CD4-positive, alpha-beta T cell (primary cell): ENCODE measurements at regions not wholly inside any gene's neighbourhood (a gene's known extent, or its start where the extent isn't known, plus 50 kb on each side); places are given as distances from the start of the nearest gene placed in this dataset.

ENCODE experiments used
- ATAC-seq: fragments of 200-7000 bp; cut with Tn5 transposase; one replicate; pipeline ENCODE4 v1.10.0; 2022; ENCODE audit warnings: mild to moderate bottlenecking; ENCODE audit not compliant: poor library complexity
- CTCF ChIA-PET: fragments of 350-600 bp; sonication (Branson Sonifier 250); formaldehyde crosslinking; loops from one replicate; lab custom pipeline; 2021; ENCODE audit warnings: antibody characterized with exemption, inconsistent platforms; lab: Charles Lee
- POLR2A ChIA-PET: fragments of 350-600 bp; sonication (Branson Sonifier 250); formaldehyde crosslinking; loops from one replicate; lab custom pipeline; 2021; ENCODE audit warnings: antibody characterized with exemption, inconsistent platforms; lab: Charles Lee
- DNase-seq, 14 experiments: peaks; one replicate each; pipeline ENCODE4 v3.0.0-alpha.2; 2013 to 2020; ENCODE audit warnings: mixed read lengths in 2 of 14
- H3K27ac ChIP-seq, 2 donors: one replicate each; pipeline versions ENCODE4 v1.5.1 to v1.7.0; 2013; ENCODE audit warnings: low read length in 2 of 2, low read depth in 1 of 2, mild to moderate bottlenecking in 1 of 2
- H3K27me3 ChIP-seq, 2 experiments: 1 replicate in 1 of 2; 2 replicates in 1 of 2; pipeline versions ENCODE4 v1.6.1 to v1.7.0; 2013; ENCODE audit warnings: low read length in 2 of 2, control low read depth in 1 of 2, mild to moderate bottlenecking in 1 of 2, moderate library complexity in 1 of 2; ENCODE audit not compliant: insufficient read depth in 2 of 2, control insufficient read depth in 1 of 2
- H3K36me3 ChIP-seq: one replicate; pipeline ENCODE4 v1.6.1; 2013; ENCODE audit warnings: low read length, control low read depth; ENCODE audit not compliant: insufficient read depth
- H3K4me1 ChIP-seq: one replicate; pipeline ENCODE4 v1.6.1; 2013; ENCODE audit warnings: low read length, control low read depth; ENCODE audit not compliant: insufficient read depth
- H3K4me3 ChIP-seq: one replicate; pipeline ENCODE4 v1.5.1; 2013; ENCODE audit warnings: mild to moderate bottlenecking, low read length, moderate library complexity
- H3K9me3 ChIP-seq, 2 experiments: 1 replicate in 1 of 2; 2 replicates in 1 of 2; pipeline versions ENCODE4 v1.6.1 to v1.7.0; 2013; ENCODE audit warnings: low read length in 2 of 2, mild to moderate bottlenecking in 2 of 2, control low read depth in 1 of 2, moderate library complexity in 1 of 2; ENCODE audit not compliant: control insufficient read depth in 1 of 2, insufficient read depth in 1 of 2
- H3K27ac Mint-ChIP-seq: one replicate; pipeline ENCODE4 v1.8.0; 2020; ENCODE audit warnings: mixed read lengths
- H3K27me3 Mint-ChIP-seq: one replicate; pipeline ENCODE4 v1.8.0; 2021; ENCODE audit warnings: mixed read lengths
- H3K36me3 Mint-ChIP-seq: one replicate; pipeline ENCODE4 v1.8.0; 2021; ENCODE audit warnings: low read depth, mixed read lengths
- H3K4me1 Mint-ChIP-seq: one replicate; pipeline ENCODE4 v1.8.0; 2021; ENCODE audit warnings: low read depth, mixed read lengths
- H3K4me3 Mint-ChIP-seq: one replicate; pipeline ENCODE4 v1.8.0; 2020; ENCODE audit warnings: mild to moderate bottlenecking, mixed read lengths
- H3K9me3 Mint-ChIP-seq: one replicate; pipeline ENCODE4 v1.8.0; 2020; ENCODE audit warnings: mixed read lengths
- intact Hi-C, 2 experiments: fragments of 100-400 bp; cut with DNase I in 1 of 2; cut with micrococcal nuclease in 1 of 2; formaldehyde crosslinking; loops; one replicate each; pipeline versions ENCODE4 v1.15.1 to v1.9.0; 2023 to 2025; cut with DNase I, micrococcal nuclease
- TF ChIP-seq, protein P1 (sequence below): fragments of 200-600 bp; IDR thresholded peaks from one replicate; pipeline ENCODE4 v1.8.0; 2022; ENCODE audit warnings: antibody characterized with exemption, mild to moderate bottlenecking

DNA sequence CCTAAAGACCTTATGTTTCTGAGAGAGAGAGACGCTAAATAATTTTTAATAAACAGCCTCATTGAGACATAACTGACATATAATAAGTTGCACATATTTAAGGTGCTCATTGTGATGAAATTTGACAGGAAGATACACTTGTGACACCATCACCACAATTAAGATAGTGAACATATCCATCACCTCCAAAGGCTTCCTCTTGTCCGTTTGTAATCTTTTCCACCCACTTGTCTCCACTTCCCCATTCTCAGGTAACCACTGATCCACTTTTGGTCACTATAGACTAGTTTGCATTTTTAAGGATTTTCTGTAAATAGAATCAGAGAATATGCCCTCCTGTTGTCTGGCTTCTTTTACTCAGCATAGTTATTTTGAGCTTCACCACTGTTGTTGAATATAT, 195.1 kb upstream of the WDR11 start:
- Histone ChIP-seq H3K4me1 (no peaks in the 10 kb centered on the region), H3K9me3 (no peaks in the 10 kb centered on the region), H3K4me3 (no peak overlapping the region), H3K36me3 (no peaks in the 10 kb centered on the region), H3K27me3 (no peaks in the 10 kb centered on the region), H3K27ac (no peak overlapping the region)
- no peak for DNase-seq
- Mint-ChIP-seq H3K4me3 (no peak overlapping the region), H3K27ac (no peak overlapping the region), H3K27me3 (peaks cover 10% of the 10 kb centered on the region), H3K9me3 (no peaks in the 10 kb centered on the region), H3K36me3 (no peaks in the 10 kb centered on the region), H3K4me1 (no peaks in the 10 kb centered on the region)
- ATAC-seq: no peak
- ChIA-PET POLR2A (no interaction called here), CTCF (no interaction called here)
- intact Hi-C loops: no loop called here
- TF ChIP-seq, protein P1, sequence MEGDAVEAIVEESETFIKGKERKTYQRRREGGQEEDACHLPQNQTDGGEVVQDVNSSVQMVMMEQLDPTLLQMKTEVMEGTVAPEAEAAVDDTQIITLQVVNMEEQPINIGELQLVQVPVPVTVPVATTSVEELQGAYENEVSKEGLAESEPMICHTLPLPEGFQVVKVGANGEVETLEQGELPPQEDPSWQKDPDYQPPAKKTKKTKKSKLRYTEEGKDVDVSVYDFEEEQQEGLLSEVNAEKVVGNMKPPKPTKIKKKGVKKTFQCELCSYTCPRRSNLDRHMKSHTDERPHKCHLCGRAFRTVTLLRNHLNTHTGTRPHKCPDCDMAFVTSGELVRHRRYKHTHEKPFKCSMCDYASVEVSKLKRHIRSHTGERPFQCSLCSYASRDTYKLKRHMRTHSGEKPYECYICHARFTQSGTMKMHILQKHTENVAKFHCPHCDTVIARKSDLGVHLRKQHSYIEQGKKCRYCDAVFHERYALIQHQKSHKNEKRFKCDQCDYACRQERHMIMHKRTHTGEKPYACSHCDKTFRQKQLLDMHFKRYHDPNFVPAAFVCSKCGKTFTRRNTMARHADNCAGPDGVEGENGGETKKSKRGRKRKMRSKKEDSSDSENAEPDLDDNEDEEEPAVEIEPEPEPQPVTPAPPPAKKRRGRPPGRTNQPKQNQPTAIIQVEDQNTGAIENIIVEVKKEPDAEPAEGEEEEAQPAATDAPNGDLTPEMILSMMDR: no peak

DNA sequence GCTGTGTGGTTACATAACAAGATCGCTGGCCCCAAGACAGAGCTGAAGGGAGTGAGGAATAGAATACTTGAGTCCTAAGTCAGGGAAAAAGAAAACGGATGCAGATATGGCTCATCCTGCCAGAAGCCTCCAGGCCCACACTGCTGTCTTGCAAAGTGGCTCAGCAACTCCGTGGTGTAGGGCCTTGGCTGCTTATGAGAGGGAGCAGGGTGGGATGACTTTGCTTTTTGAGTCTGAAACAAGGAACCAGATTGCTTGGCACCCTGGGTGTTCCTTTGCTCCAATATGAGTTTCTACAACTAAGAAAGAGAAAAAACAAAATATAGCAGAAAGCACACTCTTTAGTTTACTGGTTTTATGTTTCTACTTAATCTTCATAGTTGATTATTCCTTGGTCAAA, 193.8 kb upstream of the WDR11 start:
- intact Hi-C loops: no loop called here
- Histone ChIP-seq H3K4me3 (no peak overlapping the region), H3K4me1 (no peaks in the 10 kb centered on the region), H3K27ac (no peak overlapping the region), H3K9me3 (no peaks in the 10 kb centered on the region), H3K36me3 (no peaks in the 10 kb centered on the region), H3K27me3 (no peaks in the 10 kb centered on the region)
- Mint-ChIP-seq H3K27me3 (peaks cover 10% of the 10 kb centered on the region), H3K4me1 (no peaks in the 10 kb centered on the region), H3K36me3 (no peaks in the 10 kb centered on the region), H3K9me3 (no peaks in the 10 kb centered on the region), H3K4me3 (no peak overlapping the region), H3K27ac (no peak overlapping the region)
- ATAC-seq: no peak
- CTCF ChIA-PET: no interaction called here
- TF ChIP-seq, protein P1: no peak
- no peak for DNase-seq
- POLR2A ChIA-PET: no interaction called here

DNA sequence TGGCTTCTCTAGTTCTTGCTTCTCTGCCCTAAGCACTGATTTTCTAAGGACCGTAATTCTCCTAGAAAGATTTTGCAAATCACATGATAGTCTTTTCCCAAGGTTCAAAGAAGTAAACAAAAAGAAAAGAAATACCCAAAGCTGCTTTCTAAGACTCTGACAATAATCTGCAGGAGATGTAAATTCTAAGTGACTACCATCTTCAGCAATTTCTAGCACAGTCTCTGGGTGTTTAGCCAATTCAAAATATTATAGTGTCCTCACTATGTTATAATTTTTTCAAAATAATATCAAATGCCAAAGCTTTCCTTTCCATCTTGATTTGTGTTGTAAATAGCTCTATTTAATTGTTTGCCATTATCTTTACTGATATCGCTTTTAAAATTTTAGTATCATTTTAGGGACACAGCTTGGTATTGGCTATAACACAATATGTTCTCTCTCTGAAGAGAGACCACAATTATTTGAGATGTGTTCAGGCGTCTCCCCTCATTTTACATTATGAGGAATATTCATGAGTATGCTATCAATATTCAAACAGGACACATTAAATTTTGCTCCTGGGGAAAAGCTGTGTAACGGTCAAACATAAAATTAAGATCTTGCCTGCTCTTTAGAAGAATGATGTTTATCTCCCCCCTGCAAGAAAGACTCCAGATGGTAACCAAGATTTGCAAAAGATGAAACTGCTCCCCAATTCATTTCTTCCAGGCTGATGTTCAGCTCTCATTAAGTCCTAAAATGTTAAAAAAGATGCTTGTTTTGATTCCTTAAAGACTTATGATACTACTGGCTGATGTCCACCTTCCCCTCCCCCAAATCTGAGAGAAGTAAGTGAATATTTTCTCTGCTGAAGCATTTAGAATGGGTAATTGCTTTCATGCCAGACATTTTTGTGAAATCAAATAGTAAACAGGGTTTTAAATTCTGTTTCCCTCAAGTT, 191.9 kb upstream of the WDR11 start:
- intact Hi-C loops: no loop called here
- ChIA-PET POLR2A (no interaction called here), CTCF (no interaction called here)
- Histone ChIP-seq H3K36me3 (no peaks in the 10 kb centered on the region), H3K4me3 (no peak overlapping the region), H3K27ac (no peak overlapping the region), H3K4me1 (no peaks in the 10 kb centered on the region), H3K27me3 (no peaks in the 10 kb centered on the region), H3K9me3 (no peaks in the 10 kb centered on the region)
- H3K27me3 Mint-ChIP-seq: peaks cover 10% of the 10 kb centered on the region
- TF ChIP-seq, protein P1: no peak
- ATAC-seq (no peak), DNase-seq (no peak)
- no peaks in the 10 kb centered on the region for H3K4me1 Mint-ChIP-seq
- no peak overlapping the region for H3K27ac Mint-ChIP-seq
- H3K4me3 Mint-ChIP-seq: no peak overlapping the region
- H3K36me3 Mint-ChIP-seq: no peaks in the 10 kb centered on the region
- no peaks in the 10 kb centered on the region for H3K9me3 Mint-ChIP-seq
